ENCODE measurements at regions not wholly inside any gene's neighbourhood (a gene's known extent, or its start where the extent isn't known, plus 50 kb on each side); places are given as distances from the start of the nearest gene placed in this dataset.

DNA sequence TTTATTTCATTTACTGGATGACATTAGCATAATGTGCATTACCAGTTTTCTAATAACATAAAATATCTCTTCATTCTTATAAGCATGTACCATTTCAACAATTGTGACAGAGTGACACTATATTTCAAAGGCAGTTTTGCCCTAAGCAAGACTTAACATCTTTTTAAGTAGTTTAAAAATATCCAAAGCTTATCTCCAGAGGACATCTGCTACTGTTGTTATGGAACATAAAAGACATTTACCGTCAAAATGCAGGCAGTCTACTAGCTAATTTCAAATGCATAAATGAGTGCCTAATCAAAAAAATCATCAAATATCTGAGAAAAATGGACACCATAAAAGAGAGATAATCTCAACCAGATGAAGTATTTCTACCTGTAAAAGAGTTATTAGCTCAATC, 782.4 kb upstream of the BRINP3 start:
- Mint-ChIP-seq H3K4me3 (no peak overlapping the region), H3K9me3 (peaks cover 30% of the 10 kb centered on the region), H3K27ac (no peak overlapping the region), H3K4me1 (ENCODE audit: low read depth) (no peaks in the 10 kb centered on the region), H3K36me3 (ENCODE audit: low read depth) (no peaks in the 10 kb centered on the region), H3K27me3 (ENCODE audit: insufficient read depth) (no peaks in the 10 kb centered on the region)
- DNase-seq, result no peak
- TF ChIP-seq, protein P1, sequence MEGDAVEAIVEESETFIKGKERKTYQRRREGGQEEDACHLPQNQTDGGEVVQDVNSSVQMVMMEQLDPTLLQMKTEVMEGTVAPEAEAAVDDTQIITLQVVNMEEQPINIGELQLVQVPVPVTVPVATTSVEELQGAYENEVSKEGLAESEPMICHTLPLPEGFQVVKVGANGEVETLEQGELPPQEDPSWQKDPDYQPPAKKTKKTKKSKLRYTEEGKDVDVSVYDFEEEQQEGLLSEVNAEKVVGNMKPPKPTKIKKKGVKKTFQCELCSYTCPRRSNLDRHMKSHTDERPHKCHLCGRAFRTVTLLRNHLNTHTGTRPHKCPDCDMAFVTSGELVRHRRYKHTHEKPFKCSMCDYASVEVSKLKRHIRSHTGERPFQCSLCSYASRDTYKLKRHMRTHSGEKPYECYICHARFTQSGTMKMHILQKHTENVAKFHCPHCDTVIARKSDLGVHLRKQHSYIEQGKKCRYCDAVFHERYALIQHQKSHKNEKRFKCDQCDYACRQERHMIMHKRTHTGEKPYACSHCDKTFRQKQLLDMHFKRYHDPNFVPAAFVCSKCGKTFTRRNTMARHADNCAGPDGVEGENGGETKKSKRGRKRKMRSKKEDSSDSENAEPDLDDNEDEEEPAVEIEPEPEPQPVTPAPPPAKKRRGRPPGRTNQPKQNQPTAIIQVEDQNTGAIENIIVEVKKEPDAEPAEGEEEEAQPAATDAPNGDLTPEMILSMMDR (IDR thresholded peaks at IDR 0.05), result no peak

DNA sequence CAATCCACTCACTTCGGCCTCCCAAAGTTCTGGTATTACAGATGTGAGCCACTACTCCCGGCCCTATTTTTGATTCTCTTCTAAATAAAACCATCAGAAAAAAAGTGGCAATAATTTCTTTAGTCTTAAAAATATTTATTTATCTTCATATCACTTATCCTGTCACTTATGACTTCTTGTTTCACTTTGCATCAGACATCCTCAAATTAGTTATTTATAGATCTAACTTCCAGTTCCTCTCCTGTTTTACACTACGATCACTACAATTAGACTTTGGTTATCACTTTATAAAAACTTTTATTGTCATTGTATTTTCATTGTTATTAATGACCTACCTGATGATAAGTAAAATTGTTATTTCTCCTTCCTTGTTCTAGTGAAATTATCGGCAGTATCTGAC, 783.4 kb upstream of the BRINP3 start:
- no peaks in the 10 kb centered on the region for H3K27me3 Mint-ChIP-seq (ENCODE audit: insufficient read depth)
- no peaks in the 10 kb centered on the region for H3K4me1 Mint-ChIP-seq (ENCODE audit: low read depth)
- H3K27ac Mint-ChIP-seq, result no peak overlapping the region
- peaks cover 26% of the 10 kb centered on the region for H3K9me3 Mint-ChIP-seq
- DNase-seq, result no peak
- H3K4me3 Mint-ChIP-seq, result no peak overlapping the region
- H3K36me3 Mint-ChIP-seq (ENCODE audit: low read depth), result no peaks in the 10 kb centered on the region
- TF ChIP-seq, protein P1 (IDR thresholded peaks at IDR 0.05), result no peak

DNA sequence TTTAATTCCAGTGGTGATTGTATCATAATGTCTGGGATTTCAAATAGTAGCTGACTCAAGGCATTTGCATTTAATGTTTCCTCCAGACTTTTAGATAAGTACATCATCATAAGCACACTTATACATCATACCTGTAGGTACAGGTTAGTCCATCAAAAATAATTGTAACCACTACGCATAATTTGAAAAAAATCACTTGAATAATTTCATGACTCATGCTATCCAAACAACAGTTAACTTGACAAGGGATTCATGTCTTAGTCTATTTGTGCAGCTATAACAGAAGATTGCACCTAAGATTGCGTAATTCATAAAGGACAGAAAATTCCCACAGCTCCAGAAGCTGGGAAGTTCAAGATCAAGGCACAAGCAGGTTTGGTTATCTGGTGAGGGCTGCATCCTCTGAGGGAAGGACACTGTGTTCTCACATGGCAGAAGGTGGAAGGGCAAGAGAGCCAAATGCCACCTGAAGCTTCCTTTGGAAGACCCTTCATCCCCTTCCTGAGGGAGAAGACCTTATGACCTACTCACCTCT, 801.7 kb upstream of the BRINP3 start:
- H3K4me3 Mint-ChIP-seq, result no peak overlapping the region
- no peaks in the 10 kb centered on the region for H3K27me3 Mint-ChIP-seq (ENCODE audit: insufficient read depth)

DNA sequence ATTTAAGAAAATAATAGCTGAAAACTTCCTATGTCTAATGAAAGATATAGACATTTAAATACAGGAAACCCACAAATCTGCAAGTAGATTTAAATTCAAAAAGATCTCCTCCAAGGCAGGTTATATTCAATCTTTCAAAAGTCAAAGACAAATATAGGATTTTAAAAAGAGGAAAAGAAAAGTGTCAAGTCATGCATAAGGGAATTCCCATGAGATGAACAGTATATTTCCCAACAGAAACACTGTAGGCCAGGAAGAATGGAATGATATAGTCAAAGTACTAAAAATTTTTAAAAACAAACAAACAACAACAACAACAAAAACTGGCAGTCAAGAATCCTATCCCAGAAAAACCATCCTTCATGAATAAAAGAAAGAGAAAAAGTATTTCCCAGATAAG, 806.5 kb upstream of the BRINP3 start:
- no peak for DNase-seq
- no peak overlapping the region for H3K27ac Mint-ChIP-seq
- peaks cover 40% of the 10 kb centered on the region for H3K9me3 Mint-ChIP-seq
- no peaks in the 10 kb centered on the region; the same call in 1 of the 2 replicates for H3K36me3 Mint-ChIP-seq (ENCODE audit: low read depth)
- no peak overlapping the region for H3K4me3 Mint-ChIP-seq
- H3K27me3 Mint-ChIP-seq (ENCODE audit: insufficient read depth), result no peaks in the 10 kb centered on the region
- H3K4me1 Mint-ChIP-seq (ENCODE audit: low read depth), result no peaks in the 10 kb centered on the region
- TF ChIP-seq, protein P1 (IDR thresholded peaks at IDR 0.05), result no peak

More for the DNA sequence above, 801.7 kb upstream of the BRINP3 start:
- DNase-seq, result no peak
- Mint-ChIP-seq H3K4me1 (ENCODE audit: low read depth) (no peaks in the 10 kb centered on the region), H3K9me3 (peaks cover 37% of the 10 kb centered on the region), H3K27ac (no peak overlapping the region), H3K36me3 (ENCODE audit: low read depth) (no peaks in the 10 kb centered on the region; the same call in 1 of the 2 replicates)
- TF ChIP-seq, protein P1 (IDR thresholded peaks at IDR 0.05), result no peak

DNA sequence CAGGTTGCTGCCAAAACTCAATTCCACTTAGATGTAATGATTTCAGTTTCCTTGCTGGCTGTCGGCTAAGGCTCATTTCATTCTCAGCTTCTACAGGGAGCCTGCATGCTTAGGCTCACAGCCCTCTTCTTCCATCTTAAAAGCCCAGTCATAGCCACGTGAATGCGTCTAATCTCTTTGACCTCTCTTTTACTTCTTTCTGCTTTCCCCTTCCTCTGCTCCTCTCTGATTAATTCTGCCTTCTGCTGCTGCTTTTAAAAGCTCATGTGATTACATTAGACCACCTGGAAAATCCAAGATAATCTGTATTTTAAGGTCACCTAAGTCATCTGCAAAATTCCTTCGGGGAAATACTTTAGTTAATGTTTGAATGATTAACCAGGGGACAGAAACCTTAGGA, 812.8 kb upstream of the BRINP3 start:
- TF ChIP-seq, protein P1 (IDR thresholded peaks at IDR 0.05), result no peak
- peaks cover 3% of the 10 kb centered on the region; the same call in 1 of the 2 replicates for H3K27me3 Mint-ChIP-seq (ENCODE audit: insufficient read depth)
- H3K36me3 Mint-ChIP-seq (ENCODE audit: low read depth), result no peaks in the 10 kb centered on the region
- no peak for DNase-seq
- H3K9me3 Mint-ChIP-seq, result peaks cover 18% of the 10 kb centered on the region
- H3K4me3 Mint-ChIP-seq, result no peak overlapping the region
- H3K27ac Mint-ChIP-seq, result no peak overlapping the region
- no peaks in the 10 kb centered on the region for H3K4me1 Mint-ChIP-seq (ENCODE audit: low read depth)

DNA sequence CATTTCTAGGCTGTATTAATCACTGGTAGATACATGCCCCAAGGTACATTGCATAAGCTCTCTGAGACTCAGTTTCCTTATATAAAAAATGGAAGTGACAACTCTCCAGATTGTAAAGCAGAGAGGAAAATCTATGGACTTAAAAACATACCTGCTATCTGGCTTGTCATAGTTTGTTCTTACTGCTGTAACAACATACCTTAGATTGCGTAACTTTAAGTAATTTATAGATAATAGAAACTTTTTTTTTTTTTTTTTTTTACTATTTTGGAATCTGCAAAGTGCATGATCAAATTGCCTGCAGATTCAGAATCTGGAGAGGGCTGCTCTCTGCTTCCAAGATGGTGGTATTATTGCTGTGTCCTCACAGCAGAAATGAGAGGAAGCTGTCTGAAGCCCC, 827.7 kb upstream of the BRINP3 start:
- TF ChIP-seq, protein P1 (IDR thresholded peaks at IDR 0.05), result no peak
- Mint-ChIP-seq H3K4me1 (ENCODE audit: low read depth) (no peaks in the 10 kb centered on the region), H3K27me3 (ENCODE audit: insufficient read depth) (no peaks in the 10 kb centered on the region), H3K36me3 (ENCODE audit: low read depth) (no peaks in the 10 kb centered on the region), H3K27ac (no peak overlapping the region), H3K4me3 (no peak overlapping the region), H3K9me3 (peaks cover 38% of the 10 kb centered on the region)
- DNase-seq, result no peak
